Astrocyte (in vitro differentiated cells and primary cell): ENCODE measurements at regions not wholly inside any gene's neighbourhood (a gene's known extent, or its start where the extent isn't known, plus 50 kb on each side); places are given as distances from the start of the nearest gene placed in this dataset.

Experiments used
- DNase-seq: peaks from one replicate; pipeline ENCODE4 v3.0.0-alpha.2; 2010; ENCODE audit warnings: low read depth
- FAIRE-seq: peaks from 2 replicates; lab custom pipeline; 2011; peaks lifted over from hg19 to GRCh38; lab: Jason Lieb, UNC
- H2AFZ ChIP-seq: 2 replicates; pipeline ENCODE4 v1.6.0; 2012; ENCODE audit warnings: low read depth, low read length, inconsistent platforms
- H3K27ac ChIP-seq: 2 replicates; pipeline ENCODE4 v1.5.1; 2011; ENCODE audit warnings: low read depth, low read length, inconsistent platforms
- H3K27me3 ChIP-seq: 2 replicates; pipeline ENCODE4 v1.6.0; 2011; ENCODE audit warnings: low read length, inconsistent platforms; ENCODE audit not compliant: insufficient read depth
- H3K36me3 ChIP-seq: 2 replicates; pipeline ENCODE4 v1.5.1; 2011; ENCODE audit warnings: low read length, inconsistent platforms; ENCODE audit not compliant: insufficient read depth
- H3K4me1 ChIP-seq: 2 replicates; pipeline ENCODE4 v1.5.1; 2011; ENCODE audit warnings: low read length, inconsistent platforms; ENCODE audit not compliant: insufficient read depth
- H3K4me2 ChIP-seq: 2 replicates; pipeline ENCODE4 v1.6.0; 2012; ENCODE audit warnings: low read length, inconsistent platforms
- H3K4me3 ChIP-seq: 2 replicates; pipeline ENCODE4 v1.5.1; 2011; ENCODE audit warnings: low read depth, mild to moderate bottlenecking, low read length, inconsistent platforms; ENCODE audit not compliant: insufficient read depth
- H3K79me2 ChIP-seq: 2 replicates; pipeline ENCODE4 v1.6.0; 2012; ENCODE audit warnings: mild to moderate bottlenecking, low read length, inconsistent platforms; ENCODE audit not compliant: insufficient read depth
- H3K9ac ChIP-seq: 2 replicates; pipeline ENCODE4 v1.6.0; 2012; ENCODE audit warnings: mild to moderate bottlenecking, low read length, inconsistent platforms
- H3K9me3 ChIP-seq: 2 replicates; pipeline ENCODE4 v1.5.1; 2012; ENCODE audit warnings: low read depth, mild to moderate bottlenecking, low read length, inconsistent platforms; ENCODE audit not compliant: insufficient read depth
- H4K20me1 ChIP-seq: 2 replicates; pipeline ENCODE4 v1.6.0; 2012; ENCODE audit warnings: low read length, inconsistent platforms; ENCODE audit not compliant: insufficient read depth
- H3K27ac Mint-ChIP-seq: one replicate; pipeline ENCODE4 v1.8.0; 2021; ENCODE audit warnings: mild to moderate bottlenecking, mixed read lengths; ENCODE audit not compliant: unreplicated experiment
- H3K27me3 Mint-ChIP-seq: one replicate; pipeline ENCODE4 v1.8.0; 2021; ENCODE audit warnings: low read depth, mixed read lengths; ENCODE audit not compliant: unreplicated experiment
- H3K36me3 Mint-ChIP-seq: one replicate; pipeline ENCODE4 v1.8.0; 2021; ENCODE audit warnings: low read depth, mixed read lengths; ENCODE audit not compliant: unreplicated experiment
- H3K4me1 Mint-ChIP-seq: one replicate; pipeline ENCODE4 v1.8.0; 2021; ENCODE audit warnings: low read depth, mixed read lengths; ENCODE audit not compliant: unreplicated experiment
- H3K4me3 Mint-ChIP-seq: one replicate; pipeline ENCODE4 v1.8.0; 2021; ENCODE audit warnings: mild to moderate bottlenecking, moderate library complexity, mixed read lengths; ENCODE audit not compliant: unreplicated experiment
- H3K9me3 Mint-ChIP-seq: one replicate; pipeline ENCODE4 v1.8.0; 2021; ENCODE audit warnings: mild to moderate bottlenecking, mixed read lengths; ENCODE audit not compliant: unreplicated experiment
- EZH2 ChIP-seq: IDR thresholded peaks from 2 replicates; pipeline ENCODE4 v1.6.1; 2012; ENCODE audit warnings: mild to moderate bottlenecking, low read length, inconsistent platforms; ENCODE audit not compliant: insufficient read depth
- TF ChIP-seq, protein P1 (sequence below): IDR thresholded peaks from 2 replicates; pipeline ENCODE4 v1.5.1; 2011; ENCODE audit warnings: low read depth, mild to moderate bottlenecking, inconsistent platforms, low read length, moderate library complexity; ENCODE audit not compliant: insufficient read depth

DNA sequence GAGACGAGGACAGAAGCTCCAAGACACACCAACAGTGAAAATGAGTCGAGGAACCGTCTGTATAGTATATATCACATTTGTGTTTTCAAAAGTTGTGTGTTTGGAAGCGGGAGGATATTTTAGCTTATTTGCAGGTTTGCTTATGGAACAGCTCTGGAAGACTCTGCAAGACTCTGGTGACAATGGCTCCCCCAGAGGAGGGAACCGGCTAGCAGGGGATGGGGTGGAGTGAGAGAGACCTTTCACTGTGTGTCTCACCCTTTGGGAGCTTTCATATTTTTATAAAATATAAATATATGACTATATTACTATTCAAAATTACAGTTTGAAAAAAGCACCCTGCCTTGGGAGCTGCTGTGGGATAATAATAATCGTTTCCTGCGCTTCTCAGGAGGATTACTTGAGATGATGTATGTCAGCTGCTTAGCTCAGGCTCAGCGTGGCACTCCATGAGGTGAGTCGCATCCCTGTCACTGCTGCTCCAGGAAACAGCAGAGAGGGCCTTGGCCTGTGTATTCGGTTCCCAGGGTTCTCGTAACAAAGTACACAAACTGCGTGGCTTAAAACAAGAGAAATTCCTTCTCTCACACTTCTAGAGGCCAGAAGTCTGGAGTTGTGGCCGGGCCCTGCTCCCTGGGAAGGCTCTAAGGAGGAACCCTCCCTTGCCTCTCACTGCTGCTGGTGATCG, 183.9 kb downstream of the FAM43A start:
- DNase-seq (peak; percentile 53), FAIRE-seq (no peak)
- Histone ChIP-seq H3K4me3 (no peak overlapping the region), H2AFZ (no peak overlapping the region), H3K36me3 (no peaks in the 10 kb centered on the region), H3K9ac (no peak overlapping the region), H3K79me2 (no peaks in the 10 kb centered on the region), H3K27me3 (no peaks in the 10 kb centered on the region), H4K20me1 (no peaks in the 10 kb centered on the region), H3K4me1 (peaks cover 31% of the 10 kb centered on the region), H3K27ac (peak overlapping the region; percentile 69), H3K9me3 (peaks cover 6% of the 10 kb centered on the region), H3K4me2 (no peak overlapping the region)
- no peak overlapping the region for H3K4me3 Mint-ChIP-seq
- H3K36me3 Mint-ChIP-seq, result no peaks in the 10 kb centered on the region
- no peaks in the 10 kb centered on the region for H3K9me3 Mint-ChIP-seq
- peak overlapping the region; percentile 18 for H3K27ac Mint-ChIP-seq
- TF ChIP-seq EZH2, result no peak
- TF ChIP-seq, protein P1, sequence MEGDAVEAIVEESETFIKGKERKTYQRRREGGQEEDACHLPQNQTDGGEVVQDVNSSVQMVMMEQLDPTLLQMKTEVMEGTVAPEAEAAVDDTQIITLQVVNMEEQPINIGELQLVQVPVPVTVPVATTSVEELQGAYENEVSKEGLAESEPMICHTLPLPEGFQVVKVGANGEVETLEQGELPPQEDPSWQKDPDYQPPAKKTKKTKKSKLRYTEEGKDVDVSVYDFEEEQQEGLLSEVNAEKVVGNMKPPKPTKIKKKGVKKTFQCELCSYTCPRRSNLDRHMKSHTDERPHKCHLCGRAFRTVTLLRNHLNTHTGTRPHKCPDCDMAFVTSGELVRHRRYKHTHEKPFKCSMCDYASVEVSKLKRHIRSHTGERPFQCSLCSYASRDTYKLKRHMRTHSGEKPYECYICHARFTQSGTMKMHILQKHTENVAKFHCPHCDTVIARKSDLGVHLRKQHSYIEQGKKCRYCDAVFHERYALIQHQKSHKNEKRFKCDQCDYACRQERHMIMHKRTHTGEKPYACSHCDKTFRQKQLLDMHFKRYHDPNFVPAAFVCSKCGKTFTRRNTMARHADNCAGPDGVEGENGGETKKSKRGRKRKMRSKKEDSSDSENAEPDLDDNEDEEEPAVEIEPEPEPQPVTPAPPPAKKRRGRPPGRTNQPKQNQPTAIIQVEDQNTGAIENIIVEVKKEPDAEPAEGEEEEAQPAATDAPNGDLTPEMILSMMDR, result peak; percentile 4
- peaks cover 27% of the 10 kb centered on the region for H3K4me1 Mint-ChIP-seq
- H3K27me3 Mint-ChIP-seq, result peaks cover 17% of the 10 kb centered on the region

GRCh38 chr3:194870394-194871110, 184.9 kb downstream of the FAM43A start:
- peaks cover 6% of the 10 kb centered on the region for H3K9me3 ChIP-seq
- H3K4me3 ChIP-seq, result no peak overlapping the region
- no peaks in the 10 kb centered on the region for H3K79me2 ChIP-seq
- H3K9me3 Mint-ChIP-seq, result no peaks in the 10 kb centered on the region
- no peak overlapping the region for H3K27ac Mint-ChIP-seq
- no peak overlapping the region for H3K9ac ChIP-seq
- no peaks in the 10 kb centered on the region for H4K20me1 ChIP-seq
- H3K27me3 Mint-ChIP-seq, result peaks cover 8% of the 10 kb centered on the region
- H3K36me3 ChIP-seq, result no peaks in the 10 kb centered on the region
- DNase-seq (peak; percentile 72), FAIRE-seq (no peak)
- H3K4me2 ChIP-seq, result peak overlapping the region; percentile 36
- no peaks in the 10 kb centered on the region for H3K27me3 ChIP-seq
- H3K27ac ChIP-seq, result peak overlapping the region; percentile 69
- H2AFZ ChIP-seq, result no peak overlapping the region
- peaks cover 31% of the 10 kb centered on the region for H3K4me1 ChIP-seq
- TF ChIP-seq, protein P1, result no peak
- no peak for TF ChIP-seq EZH2
- H3K36me3 Mint-ChIP-seq, result no peaks in the 10 kb centered on the region
- no peak overlapping the region for H3K4me3 Mint-ChIP-seq
- H3K4me1 Mint-ChIP-seq, result peaks cover 27% of the 10 kb centered on the region
